ENCODE measurements at regions not wholly inside any gene's neighbourhood (a gene's known extent, or its start where the extent isn't known, plus 50 kb on each side); places are given as distances from the start of the nearest gene placed in this dataset.

DNA sequence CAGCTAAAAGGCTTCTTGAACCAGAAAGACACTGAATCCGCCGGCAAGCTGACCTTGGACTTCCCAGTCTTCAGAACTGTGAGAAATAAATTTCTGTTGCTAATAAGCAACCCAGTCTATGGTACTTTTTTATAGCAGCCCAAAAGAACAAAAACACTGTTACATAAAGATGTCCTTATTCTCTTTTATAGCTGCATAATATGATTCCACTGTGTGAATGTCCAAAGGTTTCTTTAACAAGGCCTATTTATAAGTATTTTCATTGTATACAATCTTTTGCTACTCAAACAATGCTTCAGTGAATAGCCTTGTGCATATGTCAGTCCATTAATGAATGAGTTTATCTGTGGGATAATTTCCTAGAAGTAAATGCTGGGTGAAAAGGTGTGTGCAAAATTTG lies 190.8 kb upstream of the INHBA start:
- Histone ChIP-seq H3K36me3 (no peaks in the 10 kb centered on the region), H3K9me3 (no peaks in the 10 kb centered on the region), H3K27ac (no peak overlapping the region), H3K4me1 (peaks cover 0 to 10% (median 5%) of the 10 kb centered on the region in 6 donors), H3K27me3 (replicated peaks in 1 of 7) (no peaks in the 10 kb centered on the region), H3K4me3 (no peak overlapping the region)
- DNase-seq, result no peak
- WGBS, 5 donors, result 85 to 98% (median 96%) methylated on average over 2 of the region's 2 CpGs
- TF ChIP-seq POLR2AphosphoS5 (IDR thresholded peaks at IDR 0.05) (no peak), POLR2A (IDR thresholded peaks at IDR 0.05) (no peak)
- TF ChIP-seq, protein P1, sequence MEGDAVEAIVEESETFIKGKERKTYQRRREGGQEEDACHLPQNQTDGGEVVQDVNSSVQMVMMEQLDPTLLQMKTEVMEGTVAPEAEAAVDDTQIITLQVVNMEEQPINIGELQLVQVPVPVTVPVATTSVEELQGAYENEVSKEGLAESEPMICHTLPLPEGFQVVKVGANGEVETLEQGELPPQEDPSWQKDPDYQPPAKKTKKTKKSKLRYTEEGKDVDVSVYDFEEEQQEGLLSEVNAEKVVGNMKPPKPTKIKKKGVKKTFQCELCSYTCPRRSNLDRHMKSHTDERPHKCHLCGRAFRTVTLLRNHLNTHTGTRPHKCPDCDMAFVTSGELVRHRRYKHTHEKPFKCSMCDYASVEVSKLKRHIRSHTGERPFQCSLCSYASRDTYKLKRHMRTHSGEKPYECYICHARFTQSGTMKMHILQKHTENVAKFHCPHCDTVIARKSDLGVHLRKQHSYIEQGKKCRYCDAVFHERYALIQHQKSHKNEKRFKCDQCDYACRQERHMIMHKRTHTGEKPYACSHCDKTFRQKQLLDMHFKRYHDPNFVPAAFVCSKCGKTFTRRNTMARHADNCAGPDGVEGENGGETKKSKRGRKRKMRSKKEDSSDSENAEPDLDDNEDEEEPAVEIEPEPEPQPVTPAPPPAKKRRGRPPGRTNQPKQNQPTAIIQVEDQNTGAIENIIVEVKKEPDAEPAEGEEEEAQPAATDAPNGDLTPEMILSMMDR (IDR thresholded peaks at IDR 0.05 in 8 of 11, conservative IDR thresholded peaks at IDR 0.05 in 3 of 11), result no peak
- intact Hi-C loops (cut with DNase I; ENCODE audit: low total_unique reads), result no loop called here

DNA sequence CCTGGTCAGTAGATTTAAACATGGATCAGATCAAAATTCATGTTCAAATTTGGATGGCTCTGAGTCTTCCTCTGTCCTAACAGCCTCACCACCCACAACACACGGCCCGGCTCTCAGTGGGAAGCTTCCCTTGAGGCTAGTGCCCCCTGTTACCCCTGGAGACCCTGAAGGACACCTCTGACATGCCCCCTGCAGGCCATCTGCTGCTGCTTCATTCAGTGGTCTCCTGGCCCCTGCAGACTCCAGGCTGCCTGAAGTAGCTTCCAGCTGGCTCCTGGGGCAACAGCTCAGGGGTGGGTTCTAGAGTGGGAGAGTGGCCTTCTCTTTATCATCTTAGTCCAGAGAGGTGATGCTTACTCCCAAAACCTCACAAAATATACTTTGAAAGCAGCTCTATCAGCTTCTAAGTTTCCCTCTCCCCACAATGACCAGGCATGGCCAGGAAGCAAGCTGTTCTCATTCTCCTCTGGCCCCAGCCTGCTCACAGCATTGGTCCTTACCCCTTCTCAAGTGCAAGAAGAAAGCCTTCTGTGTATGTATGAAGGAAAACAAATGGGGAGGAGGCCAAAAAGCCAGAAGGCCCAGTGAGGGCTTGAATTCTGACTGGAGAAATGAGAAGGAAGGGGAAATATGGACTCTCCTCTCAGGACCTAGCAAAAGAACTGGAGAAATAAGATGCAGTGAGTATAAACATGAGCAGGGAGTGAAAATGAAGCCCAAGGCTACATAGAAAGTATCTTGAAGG lies 189.6 kb upstream of the INHBA start:
- TF ChIP-seq, protein P1 (IDR thresholded peaks at IDR 0.05 in 8 of 11, conservative IDR thresholded peaks at IDR 0.05 in 3 of 11), result peak in 3 of 11 experiments; percentile 7 to 13 (median 11)
- TF ChIP-seq POLR2AphosphoS5 (IDR thresholded peaks at IDR 0.05) (no peak), POLR2A (IDR thresholded peaks at IDR 0.05) (no peak)
- Histone ChIP-seq H3K27me3 (replicated peaks in 1 of 7) (no peaks in the 10 kb centered on the region), H3K9me3 (no peaks in the 10 kb centered on the region), H3K36me3 (no peaks in the 10 kb centered on the region), H3K4me3 (no peak overlapping the region), H3K27ac (no peak overlapping the region), H3K4me1 (peaks cover 0 to 21% (median 8%) of the 10 kb centered on the region in 6 donors)
- no peak for DNase-seq
- intact Hi-C loops (cut with DNase I; ENCODE audit: low total_unique reads), result no loop called here
- 65 to 86% (median 76%) methylated on average over 2 of the region's 2 CpGs for WGBS, 5 donors

DNA sequence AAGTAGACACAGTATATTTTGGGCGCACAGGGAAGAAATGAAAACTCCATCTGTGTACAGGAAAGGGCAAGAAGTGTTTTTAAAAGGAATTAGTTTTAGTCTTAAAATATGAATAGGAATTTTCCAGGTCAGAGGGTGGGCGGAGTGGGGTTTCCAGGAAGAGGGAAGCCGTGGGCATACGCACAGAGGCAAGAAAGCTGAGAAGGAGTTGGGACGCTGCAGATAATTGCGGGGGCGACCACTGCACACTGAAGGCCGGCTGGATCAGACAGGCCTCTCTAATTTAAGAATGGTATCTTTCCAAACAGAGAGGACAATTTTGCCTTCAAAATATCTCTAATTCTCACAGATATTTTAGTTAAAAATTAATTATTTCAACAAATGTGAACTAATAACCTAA lies 189.1 kb upstream of the INHBA start:
- no peak for DNase-seq
- intact Hi-C loops (cut with DNase I; ENCODE audit: low total_unique reads), result no loop called here
- TF ChIP-seq POLR2A (IDR thresholded peaks at IDR 0.05), result no peak
- TF ChIP-seq, protein P1 (IDR thresholded peaks at IDR 0.05 in 8 of 11, conservative IDR thresholded peaks at IDR 0.05 in 3 of 11), result no peak
- TF ChIP-seq POLR2AphosphoS5 (IDR thresholded peaks at IDR 0.05), result no peak
- no peaks in the 10 kb centered on the region for H3K9me3 ChIP-seq
- no peaks in the 10 kb centered on the region for H3K36me3 ChIP-seq
- WGBS, 5 donors, result 83 to 94% (median 84%) methylated on average over 8 of the region's 8 CpGs
- peaks cover 0 to 27% (median 14%) of the 10 kb centered on the region in 6 donors for H3K4me1 ChIP-seq
- no peak overlapping the region for H3K4me3 ChIP-seq
- H3K27me3 ChIP-seq (replicated peaks in 1 of 7), result no peaks in the 10 kb centered on the region
- no peak overlapping the region for H3K27ac ChIP-seq

DNA sequence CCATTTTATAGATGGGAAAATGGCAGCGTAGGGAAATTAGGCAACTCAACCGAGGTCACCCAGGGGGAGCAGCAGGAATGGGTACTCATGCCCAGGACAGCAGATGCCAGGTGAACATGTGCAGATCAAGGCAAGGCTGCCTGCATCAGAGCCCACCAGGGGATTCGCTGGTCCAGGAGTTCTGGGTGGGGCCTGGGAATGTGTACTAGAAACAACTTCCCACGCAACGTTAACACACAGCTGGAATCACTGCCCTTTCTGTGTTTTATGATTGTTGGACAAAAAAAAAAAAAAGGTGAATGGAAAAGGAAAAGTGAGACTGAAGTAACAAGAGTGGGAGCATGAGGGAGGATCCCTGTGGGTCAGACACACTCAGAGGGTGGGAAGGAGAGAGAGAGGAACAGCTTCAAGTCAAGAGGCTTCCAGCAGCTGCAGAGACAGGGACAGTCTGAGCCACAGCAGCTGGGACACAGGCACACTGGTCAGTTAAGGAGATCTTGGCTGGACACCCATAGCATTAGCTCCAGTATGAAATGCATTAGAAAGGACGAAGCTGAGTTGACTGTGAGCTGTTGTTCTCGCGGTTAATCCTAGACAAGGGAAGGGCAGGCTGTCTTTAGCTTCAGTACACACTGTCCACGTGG lies 187.9 kb upstream of the INHBA start:
- Histone ChIP-seq H3K36me3 (no peaks in the 10 kb centered on the region), H3K27me3 (replicated peaks in 1 of 7) (no peaks in the 10 kb centered on the region), H3K9me3 (no peaks in the 10 kb centered on the region), H3K4me1 (peaks cover 0 to 38% (median 22%) of the 10 kb centered on the region in 6 donors), H3K4me3 (no peak overlapping the region), H3K27ac (no peak overlapping the region)
- WGBS, 5 donors, result 81 to 88% (median 86%) methylated on average over 9 of the region's 9 CpGs
- no peak for DNase-seq
- TF ChIP-seq POLR2AphosphoS5 (IDR thresholded peaks at IDR 0.05), result no peak
- TF ChIP-seq POLR2A (IDR thresholded peaks at IDR 0.05), result no peak
- TF ChIP-seq, protein P1 (IDR thresholded peaks at IDR 0.05 in 8 of 11, conservative IDR thresholded peaks at IDR 0.05 in 3 of 11), result no peak
- intact Hi-C loops (cut with DNase I; ENCODE audit: low total_unique reads), result no loop called here

Measured in spleen (tissue), 11 donors.